CMK (cell line): ENCODE measurements at regions not wholly inside any gene's neighbourhood (a gene's known extent, or its start where the extent isn't known, plus 50 kb on each side); places are given as distances from the start of the nearest gene placed in this dataset.
"Not testable (repeated sequence)": the region's sequence is repeated elsewhere in the genome, so short reads cannot be mapped to it uniquely, and the experiment has no call there.

Experiments used
- DNase-seq: peaks from one replicate; pipeline ENCODE4 v3.0.0-alpha.2; 2010; ENCODE audit warnings: low read depth

DNA sequence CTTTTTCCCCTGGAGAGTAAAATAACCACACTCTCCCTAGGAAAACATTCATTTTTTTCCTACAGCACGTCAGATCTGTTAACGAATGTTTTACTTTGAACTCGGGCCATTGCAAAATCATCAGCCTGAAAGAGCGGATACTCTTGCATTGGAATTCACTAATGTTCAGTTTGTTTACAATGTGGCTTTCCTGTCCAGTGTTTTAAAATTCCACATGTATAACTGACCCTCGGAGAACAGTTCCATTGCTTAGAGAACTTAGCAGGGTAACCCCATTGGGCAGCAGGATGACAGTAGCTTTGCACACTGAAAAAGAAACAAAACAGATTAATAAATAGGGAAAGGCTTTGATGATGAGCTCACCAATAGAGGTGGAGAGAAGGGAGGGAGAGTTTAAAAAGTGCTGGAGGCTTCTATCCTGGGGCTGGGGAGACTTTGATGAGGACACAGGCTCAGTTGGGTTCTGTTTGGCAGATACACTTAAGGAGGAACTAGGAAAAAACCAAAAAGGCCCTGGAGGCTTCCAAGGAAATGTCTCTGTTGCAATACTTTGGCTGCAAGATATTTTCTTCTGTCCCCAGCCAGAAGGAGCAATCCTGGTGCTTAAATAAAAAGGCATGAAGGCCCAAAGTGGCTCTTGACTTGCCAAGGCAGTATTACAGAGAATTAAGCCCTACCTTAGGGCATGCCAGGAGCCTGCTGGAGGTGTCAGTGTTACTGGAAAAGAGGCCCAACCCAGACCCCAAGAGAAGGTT is 143.1 kb downstream of the ARSF start:
- no peak for DNase-seq

GRCh38 chrX:3181846-3182245 is 140.6 kb downstream of the ARSF start:
- no peak for DNase-seq

DNA sequence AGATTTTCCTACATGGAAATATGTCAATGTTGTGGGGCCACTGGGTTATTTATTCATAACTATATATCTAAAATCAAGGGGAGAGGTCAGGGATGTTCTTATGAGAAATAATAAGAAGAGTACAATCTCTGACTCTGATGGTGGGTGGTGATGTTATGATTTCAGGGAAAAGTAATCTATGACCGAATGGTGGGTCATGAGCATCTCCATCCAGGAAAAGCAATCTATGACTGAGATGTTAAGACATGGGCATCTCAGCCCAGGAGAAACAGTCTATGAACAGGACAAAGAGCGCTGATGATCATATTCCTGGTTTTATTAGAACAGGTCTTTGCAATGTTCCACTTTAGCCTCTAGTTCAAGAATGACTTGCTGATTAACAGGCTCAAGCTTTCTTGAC is 137.1 kb downstream of the ARSF start:
- no peak for DNase-seq

DNA sequence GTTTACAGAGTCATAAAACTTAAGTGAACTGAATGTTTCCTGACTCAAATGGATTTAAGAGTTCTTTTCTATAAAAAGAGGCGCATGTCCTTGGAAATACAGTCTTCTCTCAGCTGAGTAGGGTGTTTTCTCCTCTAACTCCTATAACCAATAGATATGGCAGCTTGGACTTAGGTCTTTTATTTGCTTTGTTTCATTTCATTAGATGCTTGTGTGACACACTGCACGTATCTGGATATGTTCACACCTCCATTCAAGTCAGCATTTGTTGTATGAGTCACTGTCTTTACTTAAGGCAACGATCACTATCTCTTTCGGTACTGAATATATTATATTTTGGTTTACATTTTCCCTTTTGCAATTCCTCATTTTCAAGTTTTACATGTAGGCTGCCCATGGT is 136.6 kb downstream of the ARSF start:
- DNase-seq: no peak

- DNase-seq: no peak
These were observed 135.2 kb downstream of the ARSF start for GRCh38 chrX:3176439-3176820.

- no peak for DNase-seq
These were observed 134.6 kb downstream of the ARSF start for GRCh38 chrX:3175659-3176438.

GRCh38 chrX:3172156-3172555 is 130.9 kb downstream of the ARSF start:
- not testable (repeated sequence) for DNase-seq

DNA sequence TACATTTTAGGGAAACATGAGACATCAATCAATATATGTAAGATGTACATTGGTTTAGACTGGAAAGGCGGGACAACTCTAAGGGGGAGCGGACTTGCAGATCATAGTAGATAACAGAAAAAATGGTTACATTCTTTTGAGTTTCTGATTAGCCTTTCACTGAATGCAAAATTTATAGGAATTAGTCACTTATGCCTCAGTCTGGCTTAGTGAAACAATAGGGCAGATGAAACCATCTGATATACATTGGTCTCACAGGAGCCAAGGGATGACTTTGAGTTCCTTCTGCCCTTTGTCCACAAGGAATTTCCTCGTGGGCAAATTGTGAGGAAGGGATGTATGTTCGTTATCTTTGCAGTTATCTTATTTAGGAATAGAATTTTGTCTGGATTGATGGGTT is 128.2 kb downstream of the ARSF start:
- no peak for DNase-seq

DNA sequence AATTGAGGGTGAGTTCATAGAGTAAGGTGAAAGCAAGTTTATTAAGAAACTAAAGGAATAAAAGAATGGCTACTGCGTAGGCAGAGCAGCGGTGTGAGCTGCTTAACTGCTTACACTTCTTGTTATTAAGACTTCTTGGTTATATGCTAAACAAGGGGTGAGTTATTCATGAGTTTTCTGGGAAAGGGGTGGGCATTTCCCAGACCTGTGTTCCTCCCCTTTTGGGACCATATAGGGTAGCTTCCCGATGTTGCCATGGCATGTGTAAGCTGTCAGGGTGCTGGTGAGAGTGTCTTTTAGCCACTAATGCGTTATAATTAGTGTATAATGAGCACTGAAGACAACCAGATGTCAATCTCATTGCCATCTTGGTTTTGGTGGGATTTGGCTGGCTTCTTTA is 126.5 kb downstream of the ARSF start:
- DNase-seq: no peak

GRCh38 chrX:3166670-3167455 is 125.6 kb downstream of the ARSF start:
- DNase-seq: no peak

- DNase-seq: no peak
These were observed 124.5 kb downstream of the ARSF start for GRCh38 chrX:3165808-3166207.
